GM19035 (cell line): ENCODE measurements at regions not wholly inside any gene's neighbourhood (a gene's known extent, or its start where the extent isn't known, plus 50 kb on each side); places are given as distances from the start of the nearest gene placed in this dataset.
A peak's percentile ranks its signal among the peaks of the same experiment; 100 is the strongest.
"Not testable (repeated sequence)": the region's sequence is repeated elsewhere in the genome, so short reads cannot be mapped to it uniquely, and the experiment has no call there.

ENCODE experiments used
- ATAC-seq: cut with Tn5 transposase; IDR thresholded peaks from one replicate; pipeline ENCODE4 v1.9.1; 2021; ENCODE audit not compliant: unreplicated experiment

DNA sequence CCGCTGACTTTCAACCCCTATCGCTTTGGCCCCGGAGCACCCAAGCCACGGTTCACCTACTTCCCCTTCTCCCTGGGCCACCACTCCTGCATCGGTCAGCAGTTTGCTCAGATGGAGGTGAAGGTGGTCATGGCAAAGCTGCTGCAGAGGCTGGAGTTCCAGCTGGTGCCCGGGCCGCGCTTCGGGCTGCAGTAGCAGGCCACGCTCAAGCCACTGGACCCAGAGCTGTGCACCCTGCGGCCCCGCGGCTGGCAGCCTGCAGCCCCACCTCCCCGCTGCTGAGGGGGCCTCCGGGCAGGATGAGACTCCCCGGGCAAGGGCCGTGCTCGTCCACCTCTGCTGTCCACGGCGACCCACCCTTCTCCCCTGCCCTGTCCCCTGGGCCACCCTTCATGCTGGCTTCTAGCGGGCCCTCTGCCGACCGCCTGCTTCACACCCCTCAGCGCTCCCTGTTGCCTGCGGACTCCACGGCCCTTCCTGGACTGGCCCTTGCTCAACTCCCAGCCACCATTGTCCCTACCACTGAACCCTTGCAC is 92.2 kb upstream of the TRABD2B start:
- no peak for ATAC-seq

DNA sequence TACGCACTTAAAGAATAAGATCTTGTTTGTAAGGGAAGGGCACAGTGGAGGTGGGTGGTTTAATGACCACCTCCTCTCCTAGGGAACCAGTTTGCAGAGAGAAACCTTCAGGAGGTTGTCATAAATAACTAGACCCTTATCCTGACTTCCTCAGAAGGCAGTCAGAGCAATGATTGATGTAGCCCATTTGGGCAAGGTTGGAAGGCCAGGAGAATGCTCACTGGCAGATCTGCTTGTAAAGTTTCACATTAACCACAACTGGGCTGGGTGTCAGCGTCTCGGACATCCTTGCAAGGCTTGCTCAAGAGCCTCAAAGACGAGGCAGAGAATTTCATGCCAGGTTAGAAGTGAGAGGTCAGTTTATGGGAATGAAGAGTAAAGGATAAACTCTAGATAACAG is 87.6 kb upstream of the TRABD2B start:
- ATAC-seq: no peak

DNA sequence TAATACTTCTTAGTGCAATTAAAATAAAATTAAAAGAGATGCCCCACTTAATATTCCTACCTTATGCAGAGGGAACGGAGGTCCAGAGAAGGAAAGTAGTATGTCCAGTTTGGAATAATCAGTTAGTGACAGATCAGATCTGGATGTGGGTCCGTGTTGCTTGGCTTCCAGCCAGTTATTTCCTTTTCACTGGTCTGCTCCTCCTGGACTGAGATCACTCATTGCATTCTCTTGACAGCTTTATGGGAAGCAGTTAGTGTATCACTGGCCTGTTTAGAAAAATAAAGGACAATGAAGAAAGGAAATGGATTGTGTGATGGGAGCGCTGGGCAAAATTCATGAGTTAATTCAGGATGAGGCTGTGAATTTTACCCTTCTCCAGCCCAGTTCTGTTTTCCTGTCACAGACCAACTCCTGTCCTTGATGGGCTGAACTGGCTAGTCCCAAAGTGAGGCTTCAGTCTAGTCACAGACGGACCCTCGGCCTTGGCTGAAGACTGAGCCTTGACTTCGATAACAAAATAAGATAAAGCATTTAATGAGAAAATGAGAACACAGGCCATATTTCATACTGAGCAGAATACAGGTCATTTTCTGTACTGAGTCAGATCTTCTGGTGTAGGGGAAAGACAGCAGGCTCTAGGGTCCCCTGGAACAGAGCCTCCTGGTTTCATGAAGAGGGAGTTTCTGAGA is 85.2 kb upstream of the TRABD2B start:
- ATAC-seq: no peak

DNA sequence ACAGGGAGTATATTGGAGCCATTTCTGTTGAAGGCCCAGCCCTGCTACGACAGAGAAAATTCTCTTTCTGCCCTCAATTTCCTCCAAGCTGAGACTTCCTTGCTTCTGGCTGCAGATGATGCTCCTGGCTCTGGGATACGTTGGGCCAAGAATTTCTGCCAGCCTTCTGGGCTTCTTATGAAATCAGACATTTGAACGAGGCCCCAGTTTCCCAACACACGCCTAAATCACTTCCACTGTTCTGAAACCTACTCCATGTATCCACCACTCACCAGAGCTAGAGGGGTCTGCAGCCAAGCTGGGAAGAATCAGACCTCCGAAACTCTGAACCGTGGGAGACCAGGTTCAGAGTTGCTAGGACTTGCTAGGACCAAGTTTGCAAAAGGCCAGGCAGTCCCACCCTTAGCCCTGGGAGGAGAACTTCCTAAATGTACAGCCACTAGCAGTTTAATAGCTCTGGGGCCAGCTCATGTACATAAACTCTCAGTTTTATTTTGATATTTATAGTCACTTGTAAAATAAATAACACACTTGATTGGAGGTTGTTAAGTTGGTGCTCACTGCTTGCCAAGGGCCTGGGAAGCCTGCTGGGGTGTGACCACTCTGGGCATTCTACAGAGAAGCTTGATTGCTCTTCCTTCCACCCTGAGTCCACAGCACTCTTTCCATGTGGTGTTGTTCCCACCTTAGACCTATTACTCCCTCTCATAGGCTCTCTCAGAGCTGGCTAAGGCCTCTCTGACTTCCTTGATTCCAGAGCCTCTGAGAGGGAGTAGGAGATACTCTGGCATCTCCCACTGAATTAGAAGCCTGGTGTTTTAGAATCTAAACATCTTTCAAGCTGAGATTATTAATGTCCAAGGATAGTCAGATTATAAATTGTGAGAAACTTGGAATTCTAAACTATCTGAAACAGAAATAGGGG is 83.4 kb upstream of the TRABD2B start:
- no peak for ATAC-seq

DNA sequence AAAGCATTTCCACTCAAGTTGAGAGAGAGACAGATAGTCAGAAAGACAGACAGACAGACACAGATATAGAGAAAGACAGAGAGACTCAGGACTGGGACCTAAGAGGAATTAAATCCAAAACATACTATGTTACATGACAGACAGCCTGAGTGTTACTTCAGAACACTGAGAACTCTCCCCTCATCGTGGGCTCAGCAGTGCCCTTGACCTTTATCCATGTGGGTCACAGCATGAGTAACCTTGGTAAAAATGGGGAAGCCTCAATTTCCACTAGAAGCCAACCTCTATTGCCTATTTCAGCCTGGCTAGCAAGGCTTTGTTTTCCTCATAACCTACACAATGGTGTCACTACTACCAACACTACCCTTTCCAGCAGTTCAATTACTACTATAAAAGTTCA is 81.9 kb upstream of the TRABD2B start:
- ATAC-seq: no peak

DNA sequence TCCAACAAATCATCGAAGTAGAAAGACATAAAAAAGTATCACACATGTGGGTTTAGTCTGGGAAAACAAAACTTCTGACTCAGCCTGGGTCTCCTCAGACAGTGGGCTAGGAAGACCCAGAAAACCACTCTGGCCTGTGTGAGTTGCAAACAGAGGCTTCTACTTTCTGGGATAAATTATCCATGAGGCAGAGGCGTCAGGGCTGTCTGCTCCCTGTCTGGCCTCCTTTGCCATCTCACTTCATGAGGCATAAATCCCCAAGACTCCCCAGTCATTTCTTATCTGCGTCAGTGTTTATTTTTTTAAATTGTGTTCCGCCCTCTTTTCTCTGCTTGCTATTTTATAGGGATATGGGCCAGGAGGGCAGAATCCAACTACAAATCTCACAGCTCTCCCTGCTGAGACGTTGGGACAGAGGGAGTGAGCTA is 80.6 kb upstream of the TRABD2B start:
- no peak for ATAC-seq

DNA sequence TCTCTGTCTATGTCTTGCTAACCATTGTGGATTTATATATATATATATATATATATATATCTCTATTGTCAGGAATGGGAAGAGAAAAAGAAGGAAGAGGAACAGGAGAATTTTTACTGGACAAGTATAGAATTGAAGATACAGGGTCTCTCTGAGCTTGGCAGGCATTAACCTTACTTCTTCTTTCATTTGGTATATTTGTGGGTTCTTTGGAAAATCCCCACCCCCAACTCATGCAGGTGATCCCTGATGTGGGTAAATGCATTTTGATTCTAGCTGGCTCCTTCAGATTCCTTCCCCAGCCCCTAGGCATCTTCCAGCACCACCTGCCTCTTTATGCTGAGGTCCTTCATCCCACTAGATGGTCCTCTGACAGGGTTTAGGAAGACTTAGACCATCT is 78.8 kb upstream of the TRABD2B start:
- no peak for ATAC-seq

DNA sequence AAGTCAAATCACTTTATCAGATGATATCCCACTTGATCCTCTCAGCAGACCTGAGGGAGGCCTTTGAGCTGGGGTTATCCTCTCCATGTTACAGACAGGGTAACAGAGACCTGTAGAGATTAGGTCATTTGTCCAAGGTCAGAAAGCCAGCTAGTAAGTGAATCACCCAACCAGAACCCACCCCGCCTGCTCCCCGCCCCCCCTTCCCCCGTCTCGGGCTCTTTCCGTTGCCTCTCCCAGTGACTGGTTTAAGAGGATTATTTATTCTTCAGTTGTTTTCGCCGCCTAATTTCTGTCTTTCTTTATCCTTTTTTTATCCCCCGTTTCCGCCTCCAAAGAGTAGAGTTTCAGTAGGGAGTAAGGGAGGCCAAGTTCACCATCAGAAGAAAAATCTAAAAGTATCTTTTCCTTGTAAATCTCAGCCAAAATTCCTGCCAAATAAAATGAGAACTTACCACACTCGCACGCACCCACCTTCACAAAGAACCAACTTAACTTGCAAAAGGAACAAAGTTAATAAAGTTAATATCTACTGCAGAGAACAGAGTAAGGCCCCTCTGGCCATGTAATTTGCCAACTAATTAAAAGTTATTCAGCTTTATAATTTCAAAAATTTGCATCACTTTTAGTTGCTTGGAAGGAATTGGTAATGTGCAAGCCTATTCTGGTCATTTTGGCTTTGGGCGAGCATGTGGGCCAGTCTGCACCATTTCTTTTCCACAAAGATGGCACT is 76.8 kb upstream of the TRABD2B start:
- ATAC-seq: no peak

DNA sequence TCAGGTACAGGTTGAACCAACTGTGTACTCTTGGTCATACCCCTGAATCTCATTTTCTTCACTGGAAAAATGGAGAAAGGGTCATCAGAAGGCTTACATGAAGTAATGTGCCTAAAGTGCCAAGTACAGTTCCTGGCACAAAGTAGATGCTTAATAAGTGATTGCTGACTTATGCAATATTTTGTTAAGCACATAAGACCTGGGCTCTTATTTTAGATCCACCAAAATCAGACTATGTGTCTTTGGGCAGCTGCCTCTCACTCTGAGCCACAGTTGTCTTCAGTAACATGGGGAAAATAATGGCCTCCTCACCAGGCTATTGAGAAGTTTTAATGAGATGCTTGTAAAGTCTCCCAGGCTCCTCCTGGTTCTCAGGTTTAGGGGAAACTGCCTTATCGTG is 74.3 kb upstream of the TRABD2B start:
- no peak for ATAC-seq

DNA sequence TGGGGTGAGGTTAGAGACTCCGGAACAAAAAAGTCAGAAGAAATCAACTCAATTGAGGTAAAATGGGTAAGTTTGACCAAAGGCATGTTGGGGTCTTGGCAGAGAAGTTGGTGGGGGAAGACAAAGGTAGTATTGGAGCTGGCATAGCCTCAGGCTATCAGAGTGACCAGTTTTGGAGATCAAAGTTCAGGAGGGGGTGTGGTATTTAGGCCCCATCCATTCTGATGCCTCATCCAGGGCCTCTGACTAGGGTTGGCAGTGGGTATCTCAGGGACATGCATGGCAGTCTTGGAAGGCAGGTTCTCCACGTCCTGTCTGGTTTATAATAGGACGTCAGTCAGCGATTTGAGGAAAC is 73.2 kb upstream of the TRABD2B start:
- ATAC-seq: no peak

DNA sequence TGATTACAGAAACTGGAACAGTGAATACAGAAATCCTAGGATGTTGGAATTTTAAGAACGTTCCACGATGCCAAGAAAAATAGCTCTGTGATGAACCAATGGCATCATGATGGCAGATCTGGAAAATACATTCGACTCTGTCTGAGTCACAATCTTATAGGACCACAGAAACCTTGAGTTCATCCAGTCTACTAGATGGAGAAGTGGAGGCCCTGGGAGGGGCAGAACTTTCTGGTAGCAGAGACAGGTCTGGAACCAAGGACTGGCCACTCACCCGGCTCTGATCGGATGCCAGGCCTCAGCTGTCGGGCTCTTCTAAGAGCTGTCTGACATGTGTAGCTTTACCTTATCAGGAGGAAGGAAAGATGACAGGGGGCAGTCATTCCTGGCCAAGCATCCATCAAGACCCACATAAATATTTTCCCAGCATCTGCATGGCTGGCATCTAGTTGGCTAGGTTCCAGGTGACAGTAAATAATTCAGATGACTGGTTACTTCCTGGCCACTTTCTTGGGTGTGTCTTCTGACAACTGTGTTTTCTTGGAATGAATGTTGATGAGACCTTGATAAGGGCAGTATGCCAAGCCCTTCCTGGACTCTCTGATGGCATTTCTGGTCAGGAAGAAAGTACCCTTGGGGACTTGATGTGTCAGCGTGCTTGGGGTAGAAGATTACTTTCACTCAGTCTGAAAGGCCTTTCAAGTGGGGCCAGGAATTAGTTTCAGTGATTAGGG is 72.6 kb upstream of the TRABD2B start:
- ATAC-seq: no peak

DNA sequence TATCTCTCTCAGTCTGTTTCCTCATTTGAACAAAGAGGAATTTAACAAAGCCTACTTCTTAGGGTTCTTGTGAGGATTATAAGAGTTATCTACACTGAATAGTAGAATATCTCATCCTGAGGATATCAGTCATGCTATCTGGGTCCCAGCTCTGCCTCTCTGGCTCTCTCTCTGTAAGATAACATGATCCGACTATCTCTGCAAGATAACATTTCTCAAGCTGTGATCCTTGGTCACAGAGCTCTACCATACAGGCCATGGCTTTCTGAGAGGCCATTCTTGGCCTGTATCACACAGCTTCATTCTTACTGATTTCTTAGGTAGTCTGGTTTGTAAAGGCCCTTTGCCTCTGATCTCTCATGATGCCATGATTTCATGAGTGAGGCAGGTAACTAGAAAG is 71.0 kb upstream of the TRABD2B start:
- no peak for ATAC-seq

DNA sequence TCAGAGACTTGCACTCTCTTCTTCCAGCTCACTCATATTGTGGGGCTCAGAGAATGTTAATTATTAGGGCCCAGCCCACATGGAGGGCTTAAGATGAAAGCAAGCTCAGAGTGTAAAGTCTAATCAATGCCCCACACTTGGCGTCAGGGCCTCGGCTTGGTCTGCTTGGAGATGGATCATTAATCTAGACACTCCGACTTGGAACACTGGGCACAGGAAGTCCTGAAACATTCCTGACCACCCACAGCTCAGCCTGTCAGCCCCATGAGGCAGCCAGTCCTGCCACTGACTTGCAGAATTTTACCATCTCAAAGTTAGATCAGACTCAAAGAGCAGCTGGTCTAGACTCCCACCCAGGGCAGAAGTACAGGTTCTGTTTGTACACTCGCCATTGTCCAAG is 69.8 kb upstream of the TRABD2B start:
- ATAC-seq: no peak

DNA sequence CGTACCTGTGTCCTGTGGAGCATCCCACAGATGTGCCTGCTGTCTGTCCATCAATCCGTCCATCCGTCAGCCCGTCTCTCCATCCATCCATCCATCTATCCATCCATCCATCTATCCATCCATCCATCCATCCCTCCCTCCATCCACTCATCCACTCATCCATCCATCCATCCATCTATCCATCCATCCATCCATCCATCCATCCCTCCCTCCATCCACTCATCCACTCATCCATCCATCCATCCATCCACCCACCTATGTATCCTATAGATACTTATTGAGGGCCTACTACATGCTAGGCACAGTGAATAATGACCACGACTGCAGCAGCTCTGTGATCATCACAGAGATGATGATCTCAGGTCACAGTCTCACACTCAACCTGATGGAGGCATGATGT is 67.5 kb upstream of the TRABD2B start:
- ATAC-seq: not testable (repeated sequence)

DNA sequence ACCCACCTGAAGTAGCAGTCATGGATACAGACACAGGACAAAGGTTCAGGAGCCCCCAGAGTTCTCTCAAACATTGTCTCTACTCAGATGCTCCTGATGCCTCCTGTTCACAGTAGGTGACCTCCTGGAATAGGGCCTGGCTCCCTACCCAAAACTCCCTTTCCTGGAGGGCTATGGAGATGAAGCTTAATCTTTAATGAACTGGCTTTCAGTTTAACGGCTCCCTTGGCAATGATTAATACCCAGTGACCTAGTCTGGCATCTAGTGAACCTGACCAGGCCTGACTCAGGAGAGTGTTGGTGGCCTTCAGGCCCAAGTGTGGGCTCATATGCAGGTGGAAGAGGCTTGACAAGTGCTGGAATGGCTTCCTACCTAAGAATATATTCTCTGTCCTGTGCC is 65.2 kb upstream of the TRABD2B start:
- no peak for ATAC-seq

DNA sequence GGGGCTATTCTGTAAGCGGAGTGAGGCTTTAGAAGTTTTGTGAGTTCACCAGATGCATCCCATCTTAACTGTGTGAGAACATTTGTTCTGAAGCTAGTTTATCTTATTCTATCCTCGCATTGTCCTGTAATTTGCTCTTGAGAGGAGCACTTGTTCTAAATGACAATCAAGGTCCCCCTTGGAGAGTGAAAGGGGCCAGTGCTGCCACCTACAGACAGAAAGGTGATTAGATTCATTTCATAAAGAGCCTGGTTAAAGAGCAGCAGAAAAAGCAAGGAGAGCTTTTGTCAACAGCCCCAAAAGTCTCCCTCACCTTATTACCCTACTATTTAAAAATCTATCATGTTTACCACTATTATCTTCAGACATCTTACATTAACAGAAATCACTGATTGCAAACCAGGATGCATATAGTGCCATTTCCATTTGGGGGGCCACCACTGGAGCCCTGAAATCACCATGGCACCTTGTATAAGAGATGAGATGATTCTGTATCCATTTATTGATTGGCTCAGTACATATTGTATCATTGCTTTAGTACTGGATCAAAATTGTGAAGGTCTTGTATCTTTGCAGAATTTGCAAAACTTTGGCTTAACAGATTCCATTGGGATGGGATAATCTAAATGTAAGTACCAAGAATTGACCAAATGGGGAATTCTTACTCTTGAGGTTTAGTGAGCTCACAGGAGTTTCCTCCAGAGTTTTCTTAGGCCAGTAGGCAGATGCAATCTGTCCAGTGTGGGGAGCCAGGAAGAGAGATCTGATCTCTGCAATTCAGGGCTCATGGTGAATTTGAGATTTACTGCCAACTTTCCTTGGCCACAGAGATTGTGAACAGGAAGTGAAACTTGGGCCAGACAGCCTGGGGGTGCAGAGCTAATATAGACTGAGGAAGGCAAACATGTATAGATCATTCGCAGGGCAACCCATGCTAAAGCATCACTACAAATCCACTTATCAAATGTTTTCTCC is 64.3 kb upstream of the TRABD2B start:
- ATAC-seq: peak; percentile 53

DNA sequence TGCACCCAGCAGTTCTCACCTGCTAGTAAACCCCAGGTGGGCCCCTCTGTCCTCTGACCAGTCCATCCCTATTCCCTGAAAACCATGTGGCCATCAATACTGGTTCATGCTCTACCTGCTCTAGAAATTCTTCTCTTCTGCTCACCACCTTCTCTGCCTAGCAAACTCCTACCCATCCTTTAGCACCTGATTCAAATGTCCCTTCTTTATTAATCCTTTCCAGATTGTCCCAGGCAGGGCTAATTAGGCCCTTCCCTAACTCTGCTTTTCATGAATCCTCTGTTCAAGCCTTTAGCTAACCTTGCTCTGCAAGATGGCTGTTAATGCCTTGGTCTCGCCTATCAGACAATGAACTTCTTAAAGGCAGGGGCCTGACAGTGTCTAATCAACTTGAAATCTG is 62.1 kb upstream of the TRABD2B start:
- ATAC-seq: no peak

DNA sequence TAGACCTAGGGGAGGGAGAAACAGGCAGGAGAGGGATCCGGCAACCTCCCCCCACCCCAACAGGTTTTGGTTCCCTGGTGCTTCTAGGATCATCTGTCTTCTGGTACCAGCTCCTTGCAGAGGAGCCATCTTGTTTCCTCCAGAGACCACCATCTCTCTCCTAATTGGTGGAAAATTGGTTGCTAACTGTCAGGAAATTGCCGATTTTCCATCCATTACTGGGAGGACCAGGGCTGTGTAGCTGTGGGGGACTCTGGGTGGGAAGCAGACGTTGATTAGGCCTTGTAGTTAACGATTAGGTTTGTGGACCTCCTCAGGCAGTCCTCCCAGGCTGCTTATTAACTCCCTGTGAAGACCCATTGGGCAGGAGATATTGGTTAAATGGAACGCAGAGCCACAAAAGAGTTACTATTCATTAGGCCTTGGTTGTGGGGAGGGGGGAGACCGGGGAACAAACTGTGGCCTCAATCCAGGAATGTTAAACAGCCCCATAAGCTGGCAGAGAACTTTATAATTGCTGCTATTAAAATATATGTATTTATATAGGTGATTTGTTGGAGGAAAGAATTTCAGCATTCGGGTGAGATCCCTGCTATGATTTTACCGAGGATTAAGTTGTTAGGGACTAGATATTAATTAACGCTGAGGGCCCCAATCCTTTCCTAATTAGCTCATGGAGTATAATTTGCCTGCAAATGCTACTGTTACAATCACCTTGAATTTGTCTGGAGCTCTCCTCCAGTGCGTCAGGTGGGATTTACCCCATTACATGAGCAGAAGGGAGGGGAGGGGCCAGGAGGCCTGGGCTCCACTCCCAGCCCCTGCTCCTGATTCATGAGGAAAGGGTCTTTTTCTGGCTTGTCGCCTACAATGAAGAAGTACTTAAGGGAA is 61.2 kb upstream of the TRABD2B start:
- ATAC-seq: no peak

DNA sequence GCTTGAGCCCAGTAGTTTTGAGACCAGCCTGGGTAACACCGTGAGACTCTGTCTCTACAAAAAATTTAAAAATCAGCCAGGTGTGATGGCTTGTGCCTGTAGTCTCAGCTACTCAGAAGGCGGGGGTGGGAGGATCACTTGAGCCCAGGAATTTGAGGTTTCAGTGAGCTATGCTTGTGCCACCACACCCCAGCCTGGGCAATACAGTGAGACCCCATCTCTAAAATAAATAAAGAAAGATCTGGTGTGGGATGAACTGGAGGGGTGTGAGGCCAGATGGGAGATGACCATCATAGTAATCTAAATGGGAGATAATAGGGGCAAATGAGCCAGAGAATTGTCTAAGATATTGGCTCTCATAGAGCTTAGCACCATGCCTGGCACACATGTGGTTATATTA is 60.1 kb upstream of the TRABD2B start:
- ATAC-seq: no peak
